ENCODE measurements at regions not wholly inside any gene's neighbourhood (a gene's known extent, or its start where the extent isn't known, plus 50 kb on each side); places are given as distances from the start of the nearest gene placed in this dataset.
A peak's percentile ranks its signal among the peaks of the same experiment; 100 is the strongest.

DNA sequence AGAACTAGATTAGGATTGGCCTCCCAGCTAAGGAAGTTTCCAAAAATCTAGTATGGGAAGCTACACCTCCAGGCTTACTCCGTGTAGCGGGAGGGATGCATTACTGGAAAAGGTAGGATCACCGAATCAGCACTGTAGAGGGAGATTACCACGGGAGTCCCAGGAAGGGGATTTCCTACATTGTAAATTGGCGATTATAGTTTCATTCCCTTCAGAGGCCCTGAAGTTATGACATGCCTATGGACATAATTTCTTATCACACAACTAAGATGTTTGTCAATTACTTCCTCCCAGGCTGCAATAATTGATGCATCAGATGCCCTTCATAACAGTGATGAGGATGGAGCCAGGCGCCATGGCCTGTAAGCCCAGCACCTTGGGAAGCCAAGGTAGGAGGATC is 71.2 kb upstream of the NR4A3 start:
- FAIRE-seq (no peak), DNase-seq (ENCODE audit: insufficient read length, low spot score) (no peak)
- no peak for TF ChIP-seq SPI1 (IDR thresholded peaks at IDR 0.05; ENCODE audit: low read depth, low read length)
- TF ChIP-seq POLR2AphosphoS5 (IDR thresholded peaks at IDR 0.05; ENCODE audit: low read depth, low read length) = no peak
- TF ChIP-seq POU2F2 (IDR thresholded peaks at IDR 0.05; ENCODE audit: low read depth, low read length) = no peak
- no peak for TF ChIP-seq POLR2A (IDR thresholded peaks at IDR 0.05; ENCODE audit: low read depth, low read length)
- no peak for TF ChIP-seq PAX5 (IDR thresholded peaks at IDR 0.05; ENCODE audit: insufficient read depth, low read length, severe bottlenecking)

DNA sequence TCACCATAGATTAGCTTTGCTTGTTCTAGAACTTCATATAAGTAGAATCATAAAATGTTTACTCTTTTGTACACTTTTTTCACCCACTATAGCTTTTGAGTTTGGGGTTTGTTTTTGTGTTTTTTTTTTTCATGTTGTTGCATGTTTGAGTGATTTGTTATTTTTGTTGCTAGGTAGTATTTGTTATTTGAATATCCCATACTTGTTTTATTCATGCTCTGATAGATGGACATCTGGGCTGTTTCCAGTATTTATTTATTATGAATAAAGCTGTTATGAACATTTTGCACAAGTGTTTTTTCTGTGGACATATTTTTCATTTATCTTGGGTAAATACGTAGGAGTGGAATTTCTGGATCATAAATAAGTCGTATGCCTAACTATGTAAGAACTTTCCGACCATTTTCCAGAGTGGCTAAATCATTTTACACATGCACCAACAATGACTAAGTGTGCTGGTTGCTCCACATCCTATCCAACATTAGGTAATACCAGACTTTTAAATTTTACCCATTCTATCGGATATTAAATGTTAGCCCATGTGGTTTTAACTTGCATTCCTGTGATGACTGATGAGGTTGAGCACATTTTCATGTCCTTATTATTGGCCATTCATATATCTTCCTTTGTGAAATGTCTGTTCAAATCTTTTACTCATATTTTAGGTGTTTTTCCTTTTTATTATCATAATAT is 69.1 kb upstream of the NR4A3 start:
- TF ChIP-seq TAF1 (IDR thresholded peaks at IDR 0.05; ENCODE audit: low read depth, low read length) (no peak), POLR2A (IDR thresholded peaks at IDR 0.05; ENCODE audit: low read depth, low read length) (no peak), PAX5 (IDR thresholded peaks at IDR 0.05; ENCODE audit: insufficient read depth, low read length, severe bottlenecking) (no peak)
- no peak for DNase-seq (ENCODE audit: insufficient read length, low spot score)
- no peak for FAIRE-seq

DNA sequence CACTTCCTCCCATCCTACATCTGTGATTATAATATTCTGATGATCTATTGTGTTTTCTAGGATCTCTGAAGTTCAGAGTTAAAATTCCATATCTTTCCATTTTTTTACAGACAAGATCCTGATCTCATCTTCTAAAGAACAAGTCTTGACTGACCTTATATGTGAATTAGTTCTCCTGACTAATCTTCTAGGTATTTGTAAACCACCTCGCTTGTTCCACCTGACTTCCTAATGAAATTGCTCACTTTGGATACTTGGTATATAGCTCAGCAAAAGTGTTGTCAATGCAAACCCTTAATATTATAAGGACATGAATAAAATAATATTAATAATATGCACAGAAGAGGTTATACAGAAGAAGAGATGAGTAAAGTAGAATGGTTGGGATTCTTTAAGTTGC is 68.2 kb upstream of the NR4A3 start:
- no peak for TF ChIP-seq POU2F2 (IDR thresholded peaks at IDR 0.05; ENCODE audit: low read depth, low read length)
- TF ChIP-seq PAX5 (IDR thresholded peaks at IDR 0.05; ENCODE audit: insufficient read depth, low read length, severe bottlenecking) = no peak
- no peak for TF ChIP-seq SPI1 (IDR thresholded peaks at IDR 0.05; ENCODE audit: low read depth, low read length)
- no peak for TF ChIP-seq TAF1 (IDR thresholded peaks at IDR 0.05; ENCODE audit: low read depth, low read length)
- TF ChIP-seq POLR2AphosphoS5 (IDR thresholded peaks at IDR 0.05; ENCODE audit: low read depth, low read length) = no peak
- no peak for FAIRE-seq

GRCh38 chr9:99760421-99760820 is 61.3 kb upstream of the NR4A3 start:
- no peak for FAIRE-seq
- no peak for DNase-seq (ENCODE audit: insufficient read length, low spot score)
- TF ChIP-seq POLR2A (IDR thresholded peaks at IDR 0.05; ENCODE audit: low read depth, low read length) = no peak
- TF ChIP-seq PAX5 (IDR thresholded peaks at IDR 0.05; ENCODE audit: insufficient read depth, low read length, severe bottlenecking) = no peak
- no peak for TF ChIP-seq POLR2AphosphoS5 (IDR thresholded peaks at IDR 0.05; ENCODE audit: low read depth, low read length)
- TF ChIP-seq TAF1 (IDR thresholded peaks at IDR 0.05; ENCODE audit: low read depth, low read length) = no peak
- TF ChIP-seq POU2F2 (IDR thresholded peaks at IDR 0.05; ENCODE audit: low read depth, low read length) = no peak
- no peak for TF ChIP-seq SPI1 (IDR thresholded peaks at IDR 0.05; ENCODE audit: low read depth, low read length)

More for the DNA sequence above, 68.2 kb upstream of the NR4A3 start:
- no peak for DNase-seq (ENCODE audit: insufficient read length, low spot score)

GRCh38 chr9:99762470-99762869 is 59.2 kb upstream of the NR4A3 start:
- FAIRE-seq (no peak), DNase-seq (ENCODE audit: insufficient read length, low spot score) (peak; percentile 12)
- TF ChIP-seq TAF1 (IDR thresholded peaks at IDR 0.05; ENCODE audit: low read depth, low read length) (no peak), POLR2A (IDR thresholded peaks at IDR 0.05; ENCODE audit: low read depth, low read length) (no peak), SPI1 (IDR thresholded peaks at IDR 0.05; ENCODE audit: low read depth, low read length) (peak; percentile 59), POU2F2 (IDR thresholded peaks at IDR 0.05; ENCODE audit: low read depth, low read length) (no peak), POLR2AphosphoS5 (IDR thresholded peaks at IDR 0.05; ENCODE audit: low read depth, low read length) (no peak), PAX5 (IDR thresholded peaks at IDR 0.05; ENCODE audit: insufficient read depth, low read length, severe bottlenecking) (no peak)

Measured in GM12891 (cell line).